ENCODE measurements at regions not wholly inside any gene's neighbourhood (a gene's known extent, or its start where the extent isn't known, plus 50 kb on each side); places are given as distances from the start of the nearest gene placed in this dataset.

- no peak for TF ChIP-seq CTCF (IDR thresholded peaks at IDR 0.05; ENCODE audit: borderline replicate concordance, control extremely low read depth, extremely low read depth, insufficient read depth, missing control alignments)
- in situ Hi-C loops (cut with MboI; ENCODE audit: low sequenced_read_pairs, unreplicated experiment): no loop called here
- DNase-seq (ENCODE audit: low spot score): no peak
Measured at GRCh38 chr4:146027761-146028160, 89.1 kb upstream of the ZNF827 start.

DNA sequence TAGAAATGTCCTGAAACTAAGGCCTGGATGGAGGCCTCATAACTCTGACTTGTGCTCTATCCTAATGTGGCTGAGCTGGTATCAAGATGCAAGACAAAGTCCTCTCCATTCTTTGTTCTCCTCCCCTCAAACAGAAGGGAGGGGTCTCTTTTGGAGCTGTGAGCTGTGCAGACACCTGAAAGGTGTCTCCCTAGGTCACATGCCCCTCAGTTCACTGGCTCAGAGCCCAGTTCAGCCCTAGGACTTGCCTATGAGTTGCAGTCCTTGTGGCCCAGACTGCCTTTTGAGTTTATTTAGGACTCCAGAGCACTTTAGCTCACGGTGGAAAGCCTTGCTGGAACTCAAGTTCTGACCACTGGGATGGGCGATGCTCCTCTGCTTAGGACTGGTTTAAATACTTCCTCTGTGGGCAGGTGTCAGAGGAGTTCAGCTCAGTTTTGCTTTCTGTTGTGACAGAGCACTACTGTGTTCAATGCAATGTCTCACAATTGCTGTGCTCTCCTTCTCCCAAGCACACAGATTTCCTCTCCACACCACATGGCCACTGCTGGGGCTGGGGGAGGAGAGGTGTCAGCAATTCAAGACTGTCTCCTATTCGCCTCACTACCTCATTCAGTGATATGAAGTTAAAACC, 84.8 kb upstream of the ZNF827 start:
- in situ Hi-C loops (cut with MboI; ENCODE audit: low sequenced_read_pairs, unreplicated experiment): no loop called here
- DNase-seq (ENCODE audit: low spot score): no peak
- no peak for TF ChIP-seq CTCF (IDR thresholded peaks at IDR 0.05; ENCODE audit: borderline replicate concordance, control extremely low read depth, extremely low read depth, insufficient read depth, missing control alignments)

- in situ Hi-C loops (cut with MboI; ENCODE audit: low sequenced_read_pairs, unreplicated experiment): no loop called here
- no peak for DNase-seq (ENCODE audit: low spot score)
- no peak for TF ChIP-seq CTCF (IDR thresholded peaks at IDR 0.05; ENCODE audit: borderline replicate concordance, control extremely low read depth, extremely low read depth, insufficient read depth, missing control alignments)
Measured at GRCh38 chr4:146022541-146022940, 83.9 kb upstream of the ZNF827 start.

GRCh38 chr4:146018247-146018646, 79.6 kb upstream of the ZNF827 start:
- DNase-seq (ENCODE audit: low spot score): no peak
- in situ Hi-C loops (cut with MboI; ENCODE audit: low sequenced_read_pairs, unreplicated experiment): no loop called here
- no peak for TF ChIP-seq CTCF (IDR thresholded peaks at IDR 0.05; ENCODE audit: borderline replicate concordance, control extremely low read depth, extremely low read depth, insufficient read depth, missing control alignments)

DNA sequence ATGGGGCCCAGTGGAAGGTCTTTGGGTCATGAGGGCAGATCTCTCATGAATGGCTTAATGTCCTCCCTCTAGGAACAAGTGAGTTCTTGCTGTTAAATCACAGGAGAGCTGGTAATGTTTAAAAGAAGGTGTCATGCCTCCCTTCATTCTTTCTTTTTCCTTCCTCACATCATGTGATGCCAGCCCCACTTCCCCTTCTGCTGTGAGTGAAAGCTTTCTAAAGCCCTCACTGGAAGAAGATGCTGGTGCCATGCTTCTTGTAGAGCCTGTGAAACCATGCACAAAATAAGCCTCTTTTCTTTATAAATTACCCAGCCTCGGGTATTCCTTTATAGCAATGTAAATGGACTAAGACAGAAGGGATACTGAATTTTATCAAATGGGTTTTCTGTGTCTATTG, 66.1 kb upstream of the ZNF827 start:
- DNase-seq (ENCODE audit: low spot score): no peak
- no peak for TF ChIP-seq CTCF (IDR thresholded peaks at IDR 0.05; ENCODE audit: borderline replicate concordance, control extremely low read depth, extremely low read depth, insufficient read depth, missing control alignments)
- in situ Hi-C loops (cut with MboI; ENCODE audit: low sequenced_read_pairs, unreplicated experiment): no loop called here

DNA sequence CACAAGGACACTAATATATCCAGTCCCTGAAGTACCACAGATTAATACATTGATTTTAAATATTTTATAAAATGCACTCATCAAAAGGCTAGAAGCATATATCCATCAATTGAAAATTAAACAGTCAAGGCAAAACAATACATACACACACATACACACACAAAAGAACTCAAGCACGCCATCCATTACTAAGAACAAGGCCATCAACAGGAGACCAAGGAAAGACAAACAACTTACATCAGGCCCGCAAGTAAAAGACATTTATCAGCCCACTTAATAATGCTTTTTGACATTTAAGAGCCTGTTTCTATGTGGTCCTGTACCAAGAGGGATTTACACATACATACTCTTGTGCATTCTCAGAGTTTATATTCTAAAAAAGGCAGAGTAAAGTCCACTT, 50.0 kb upstream of the ZNF827 start:
- no peak for DNase-seq (ENCODE audit: low spot score)
- in situ Hi-C loops (cut with MboI; ENCODE audit: low sequenced_read_pairs, unreplicated experiment): no loop called here
- no peak for TF ChIP-seq CTCF (IDR thresholded peaks at IDR 0.05; ENCODE audit: borderline replicate concordance, control extremely low read depth, extremely low read depth, insufficient read depth, missing control alignments)

All from GM13976 (cell line).